Panc1 (cell line): ENCODE measurements at regions not wholly inside any gene's neighbourhood (a gene's known extent, or its start where the extent isn't known, plus 50 kb on each side); places are given as distances from the start of the nearest gene placed in this dataset.

Source experiments
- POLR2AphosphoS5 ChIP-seq: IDR thresholded peaks from 2 replicates; pipeline ENCODE4 v1.6.1; 2012; ENCODE audit warnings: mild to moderate bottlenecking, low read depth, low read length, moderate library complexity
- REST ChIP-seq, 2 experiments: IDR thresholded peaks; 2 replicates each; pipeline ENCODE4 v1.6.1; 2011 to 2012; ENCODE audit warnings: low read depth in 2 of 2, control low read depth in 1 of 2, low read length in 1 of 2, mild to moderate bottlenecking in 1 of 2, moderate library complexity in 1 of 2; ENCODE audit not compliant: insufficient read depth in 1 of 2
- SIN3A ChIP-seq: IDR thresholded peaks from 2 replicates; pipeline ENCODE4 v1.6.1; 2012; ENCODE audit warnings: low read depth, mild to moderate bottlenecking, low read length, moderate library complexity, borderline replicate concordance; ENCODE audit not compliant: insufficient read depth
- TCF7L2 ChIP-seq: IDR thresholded peaks from 2 replicates; pipeline ENCODE4 v1.6.1; 2011; ENCODE audit warnings: mild to moderate bottlenecking, low read depth, low read length, inconsistent platforms
- TF ChIP-seq, protein P1 (sequence below): fragments of 450-650 bp; IDR thresholded peaks from 2 replicates; pipeline ENCODE4 v1.5.1; 2017; ENCODE audit warnings: mild to moderate bottlenecking

DNA sequence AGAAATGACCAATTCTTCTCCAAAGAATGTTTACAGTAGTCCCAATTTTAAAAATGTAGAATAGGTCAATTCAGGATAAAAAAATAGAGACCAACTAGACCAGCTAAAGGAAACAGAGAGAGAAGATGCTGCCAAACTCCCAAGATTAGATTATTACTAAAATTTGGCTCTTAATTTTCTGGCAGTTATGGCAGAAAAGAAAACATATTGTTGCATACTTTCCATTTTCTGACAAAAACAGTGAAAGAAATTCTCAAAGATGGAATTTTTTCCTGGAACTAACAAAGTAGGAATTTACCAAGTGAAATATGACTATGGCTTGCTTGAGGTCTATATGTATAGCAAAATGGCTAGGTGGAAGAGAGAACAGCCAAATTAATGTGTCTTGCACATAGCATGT is 138.3 kb upstream of the STK17B start:
- no peak for TF ChIP-seq POLR2AphosphoS5
- TF ChIP-seq, protein P1, sequence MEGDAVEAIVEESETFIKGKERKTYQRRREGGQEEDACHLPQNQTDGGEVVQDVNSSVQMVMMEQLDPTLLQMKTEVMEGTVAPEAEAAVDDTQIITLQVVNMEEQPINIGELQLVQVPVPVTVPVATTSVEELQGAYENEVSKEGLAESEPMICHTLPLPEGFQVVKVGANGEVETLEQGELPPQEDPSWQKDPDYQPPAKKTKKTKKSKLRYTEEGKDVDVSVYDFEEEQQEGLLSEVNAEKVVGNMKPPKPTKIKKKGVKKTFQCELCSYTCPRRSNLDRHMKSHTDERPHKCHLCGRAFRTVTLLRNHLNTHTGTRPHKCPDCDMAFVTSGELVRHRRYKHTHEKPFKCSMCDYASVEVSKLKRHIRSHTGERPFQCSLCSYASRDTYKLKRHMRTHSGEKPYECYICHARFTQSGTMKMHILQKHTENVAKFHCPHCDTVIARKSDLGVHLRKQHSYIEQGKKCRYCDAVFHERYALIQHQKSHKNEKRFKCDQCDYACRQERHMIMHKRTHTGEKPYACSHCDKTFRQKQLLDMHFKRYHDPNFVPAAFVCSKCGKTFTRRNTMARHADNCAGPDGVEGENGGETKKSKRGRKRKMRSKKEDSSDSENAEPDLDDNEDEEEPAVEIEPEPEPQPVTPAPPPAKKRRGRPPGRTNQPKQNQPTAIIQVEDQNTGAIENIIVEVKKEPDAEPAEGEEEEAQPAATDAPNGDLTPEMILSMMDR = no peak
- TF ChIP-seq TCF7L2 = no peak
- TF ChIP-seq SIN3A = no peak
- TF ChIP-seq REST (IDR thresholded peaks at IDR 0.05; ENCODE audit: insufficient read depth in 1 of 2, low read depth in 2 of 2, low read length in 1 of 2) = no peak
